AG04450 (cell line): ENCODE measurements at regions not wholly inside any gene's neighbourhood (a gene's known extent, or its start where the extent isn't known, plus 50 kb on each side); places are given as distances from the start of the nearest gene placed in this dataset.
"Not testable (repeated sequence)": the region's sequence is repeated elsewhere in the genome, so short reads cannot be mapped to it uniquely, and the experiment has no call there.

Source experiments
- CTCF ChIA-PET: fragments of 300-600, 350-600 bp; formaldehyde crosslinking; extraction: SDS; loops from one replicate; lab custom pipeline; 2022; ENCODE audit warnings: antibody characterized with exemption, inconsistent platforms; lab: Charles Lee
- POLR2A ChIA-PET: fragments of 350-600 bp; formaldehyde crosslinking; extraction: SDS; loops from one replicate; lab custom pipeline; 2021; ENCODE audit warnings: antibody characterized with exemption, inconsistent platforms; lab: Yijun Ruan, JAX
- DNase-seq: peaks from one replicate; pipeline ENCODE4 v3.0.0-alpha.2; 2011; ENCODE audit warnings: low read depth, low spot score
- H3K27ac ChIP-seq: one replicate; pipeline ENCODE4 v1.5.1; 2012; ENCODE audit warnings: low read depth, low read length, control low read depth
- H3K27me3 ChIP-seq: one replicate; pipeline ENCODE4 v1.6.0; 2012; ENCODE audit warnings: low read length; ENCODE audit not compliant: control insufficient read depth, insufficient read depth
- H3K4me3 ChIP-seq: 2 replicates; pipeline ENCODE4 v1.5.1; 2011; ENCODE audit warnings: mild to moderate bottlenecking, low read depth, low read length, control low read depth
- H3K9me3 ChIP-seq: 2 replicates; pipeline ENCODE4 v1.5.1; 2012; ENCODE audit warnings: low read length; ENCODE audit not compliant: control insufficient read depth, insufficient read depth
- CTCF ChIP-seq: IDR thresholded peaks from 2 replicates; pipeline ENCODE4 v1.5.1; 2011; ENCODE audit warnings: low read depth, low read length, control low read depth, inconsistent platforms

DNA sequence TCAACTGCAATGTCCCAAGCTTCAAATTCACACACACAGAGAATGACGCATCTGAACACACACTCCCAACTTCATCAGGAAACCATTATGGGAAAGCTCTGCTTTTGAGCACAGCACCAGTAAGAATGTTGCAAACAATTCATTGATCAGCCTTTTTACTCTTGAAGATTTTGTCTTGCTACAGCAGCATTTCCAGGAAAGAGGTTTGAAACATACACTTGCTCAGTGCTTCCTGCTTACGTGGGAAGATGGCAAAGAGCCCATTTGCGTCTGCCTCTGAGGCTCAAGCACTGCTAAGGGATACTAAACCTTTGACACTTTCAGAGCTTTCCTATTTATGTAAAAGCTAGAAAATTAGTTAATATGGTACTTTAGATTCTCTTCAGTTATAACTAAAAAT is 77.2 kb upstream of the MON1B start:
- no peak for DNase-seq
- Histone ChIP-seq H3K9me3 (no peaks in the 10 kb centered on the region), H3K27me3 (no peaks in the 10 kb centered on the region), H3K27ac (no peak overlapping the region), H3K4me3 (no peak overlapping the region)
- POLR2A ChIA-PET = no interaction called here
- CTCF ChIA-PET = interaction anchor here (0.7 kb wide), 1 partner anchor 469 kb away, joined by 3 read pairs; no protein-coding TSS in a partner anchor
- no peak for TF ChIP-seq CTCF

DNA sequence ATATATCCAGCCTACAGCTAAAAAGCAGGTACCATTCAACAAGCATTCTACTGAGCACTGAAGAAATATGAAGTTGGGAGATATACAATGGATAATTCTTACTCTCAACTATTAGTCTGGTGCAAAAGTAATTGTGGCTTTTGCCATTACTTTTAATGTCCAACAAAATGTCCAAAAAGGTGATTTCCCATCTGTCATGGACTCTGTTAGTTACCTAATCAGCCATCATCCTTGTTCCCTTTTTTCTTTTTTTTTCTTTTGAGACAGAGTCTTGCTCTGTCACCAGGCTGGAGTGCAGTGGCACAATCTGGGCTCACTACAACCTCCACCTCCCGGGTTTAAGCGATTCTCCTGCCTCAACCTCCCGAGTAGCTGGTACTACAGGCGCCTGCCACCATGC is 76.6 kb upstream of the MON1B start:
- H3K27me3 ChIP-seq, H3K4me3 ChIP-seq, H3K9me3 ChIP-seq, H3K27ac ChIP-seq, DNase-seq, POLR2A ChIA-PET: not testable (repeated sequence)
- CTCF ChIA-PET = interaction anchor here (0.6 kb wide), 1 partner anchor 799 kb away, joined by 4 read pairs; no protein-coding TSS in a partner anchor

DNA sequence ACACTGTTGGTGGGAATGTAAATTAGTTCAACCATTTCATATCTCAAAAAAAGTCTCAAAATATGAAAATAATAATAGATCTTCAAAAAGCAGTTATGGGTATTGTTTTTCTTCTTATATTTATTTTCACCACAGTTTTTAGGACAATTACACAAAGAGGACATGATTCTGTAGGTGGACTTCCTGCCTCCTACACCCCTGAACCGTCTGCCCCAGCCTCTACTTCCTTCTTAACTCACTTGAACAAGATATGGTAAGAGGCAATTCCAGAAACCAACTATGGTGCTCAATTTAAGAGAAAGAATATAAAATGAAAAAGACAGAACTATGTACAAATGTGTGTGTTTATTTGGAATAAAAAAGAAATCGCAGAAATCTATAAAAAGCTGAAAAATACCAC is 74.1 kb upstream of the MON1B start:
- Histone ChIP-seq H3K4me3 (no peak overlapping the region), H3K27ac (no peak overlapping the region), H3K9me3 (no peaks in the 10 kb centered on the region), H3K27me3 (no peaks in the 10 kb centered on the region)
- TF ChIP-seq CTCF = no peak
- ChIA-PET CTCF (no interaction called here), POLR2A (no interaction called here)
- DNase-seq = no peak

DNA sequence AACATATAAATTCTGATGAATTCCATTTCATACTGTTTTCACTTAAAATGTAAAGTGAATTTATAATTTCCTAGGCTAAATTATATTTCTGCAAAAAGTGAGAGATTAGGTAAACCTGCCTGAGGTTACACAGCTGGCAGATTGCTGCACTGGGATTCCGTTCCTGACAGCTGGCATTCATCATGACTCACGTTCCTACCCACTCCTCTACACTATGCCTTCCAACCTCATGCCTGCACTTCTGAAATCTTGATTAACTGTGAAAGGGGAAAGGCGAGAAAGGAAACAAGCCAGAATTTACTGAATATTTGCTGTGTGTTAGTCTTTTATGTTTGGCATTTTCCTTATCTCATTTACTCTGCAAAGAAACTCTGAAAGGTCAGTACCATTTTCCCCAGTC is 73.3 kb upstream of the MON1B start:
- H3K4me3 ChIP-seq = no peak overlapping the region
- no peak for DNase-seq
- POLR2A ChIA-PET = no interaction called here
- H3K27ac ChIP-seq = no peak overlapping the region
- CTCF ChIA-PET = no interaction called here
- no peak for TF ChIP-seq CTCF
- H3K9me3 ChIP-seq = no peaks in the 10 kb centered on the region
- H3K27me3 ChIP-seq = no peaks in the 10 kb centered on the region

- POLR2A ChIA-PET = no interaction called here
- no peak for TF ChIP-seq CTCF
- CTCF ChIA-PET = no interaction called here
- no peaks in the 10 kb centered on the region for H3K27me3 ChIP-seq
- no peak overlapping the region for H3K4me3 ChIP-seq
- no peaks in the 10 kb centered on the region for H3K9me3 ChIP-seq
- H3K27ac ChIP-seq = no peak overlapping the region
- DNase-seq = no peak
These were observed 59.6 kb upstream of the MON1B start for GRCh38 chr16:77131398-77131797.

- no peak for TF ChIP-seq CTCF
- POLR2A ChIA-PET = no interaction called here
- H3K27ac ChIP-seq = no peak overlapping the region
- DNase-seq = no peak
- no peak overlapping the region for H3K4me3 ChIP-seq
- CTCF ChIA-PET = no interaction called here
- no peaks in the 10 kb centered on the region for H3K9me3 ChIP-seq
- H3K27me3 ChIP-seq = no peaks in the 10 kb centered on the region
These were observed 58.9 kb upstream of the MON1B start for GRCh38 chr16:77132051-77132618.
